DMS114 treated with DMSO at 0.1 percent for 48 hours (cell line): ENCODE measurements at regions not wholly inside any gene's neighbourhood (a gene's known extent, or its start where the extent isn't known, plus 50 kb on each side); places are given as distances from the start of the nearest gene placed in this dataset.

Experiments
- DNase-seq: peaks from one replicate; lab custom pipeline; 2025; ENCODE audit not compliant: unreplicated experiment; lab: John Stamatoyannopoulos, UW

- no peak for DNase-seq
Measured at GRCh38 chr1:221336126-221336525, 405.8 kb downstream of the DUSP10 start.

GRCh38 chr1:221337106-221337505, 404.8 kb downstream of the DUSP10 start:
- no peak for DNase-seq

GRCh38 chr1:221343136-221343535, 398.8 kb downstream of the DUSP10 start:
- DNase-seq, result no peak

GRCh38 chr1:221343607-221344006, 398.3 kb downstream of the DUSP10 start:
- no peak for DNase-seq

GRCh38 chr1:221344693-221345092, 397.2 kb downstream of the DUSP10 start:
- DNase-seq, result no peak

GRCh38 chr1:221347706-221348105, 394.2 kb downstream of the DUSP10 start:
- DNase-seq, result no peak

- DNase-seq, result no peak
Measured at GRCh38 chr1:221350091-221350490, 391.8 kb downstream of the DUSP10 start.

- DNase-seq, result no peak
Measured at GRCh38 chr1:221356693-221357092, 385.2 kb downstream of the DUSP10 start.

- DNase-seq, result no peak
Measured at GRCh38 chr1:221363039-221363438, 378.9 kb downstream of the DUSP10 start.

- no peak for DNase-seq
Measured at GRCh38 chr1:221366495-221367110, 375.3 kb downstream of the DUSP10 start.

GRCh38 chr1:221371705-221372104, 370.2 kb downstream of the DUSP10 start:
- no peak for DNase-seq

GRCh38 chr1:221373795-221374194, 368.1 kb downstream of the DUSP10 start:
- no peak for DNase-seq

GRCh38 chr1:221376286-221376685, 365.6 kb downstream of the DUSP10 start:
- no peak for DNase-seq

GRCh38 chr1:221381910-221382623, 359.8 kb downstream of the DUSP10 start:
- DNase-seq, result no peak

- DNase-seq, result no peak
Measured at GRCh38 chr1:221392453-221392852, 349.4 kb downstream of the DUSP10 start.

GRCh38 chr1:221394011-221394544, 347.8 kb downstream of the DUSP10 start:
- no peak for DNase-seq

- no peak for DNase-seq
Measured at GRCh38 chr1:221396526-221396925, 345.4 kb downstream of the DUSP10 start.

- DNase-seq, result no peak
Measured at GRCh38 chr1:221397141-221397540, 344.7 kb downstream of the DUSP10 start.

- no peak for DNase-seq
Measured at GRCh38 chr1:221397606-221398005, 344.3 kb downstream of the DUSP10 start.

GRCh38 chr1:221405146-221405545, 336.7 kb downstream of the DUSP10 start:
- DNase-seq, result no peak

GRCh38 chr1:221408117-221408803, 333.6 kb downstream of the DUSP10 start:
- no peak for DNase-seq

GRCh38 chr1:221411283-221411682, 330.6 kb downstream of the DUSP10 start:
- no peak for DNase-seq
